ENCODE measurements at regions not wholly inside any gene's neighbourhood (a gene's known extent, or its start where the extent isn't known, plus 50 kb on each side); places are given as distances from the start of the nearest gene placed in this dataset.

DNA sequence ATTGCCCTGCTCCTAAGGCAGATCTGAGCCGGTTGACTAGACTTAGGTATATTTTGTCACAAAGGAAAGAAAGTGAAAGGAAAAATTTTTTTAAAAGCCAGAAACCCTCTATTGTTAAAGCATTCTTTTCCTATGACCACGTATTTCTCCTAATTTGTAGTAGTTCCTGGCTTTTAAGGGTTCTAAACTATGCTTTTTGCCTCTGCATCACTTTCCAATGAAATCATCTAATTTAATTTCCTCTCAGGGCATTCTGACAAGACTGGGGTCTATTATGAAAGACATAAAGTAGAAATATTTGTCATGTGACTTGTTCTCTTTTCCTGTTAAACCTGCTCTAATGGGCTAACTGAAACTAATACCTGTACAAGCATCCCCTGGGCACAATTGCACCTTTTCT lies 233.0 kb upstream of the PRR20A start:
- no peaks in the 10 kb centered on the region for H3K9me3 ChIP-seq
- 53 to 55% methylated on average over 2 of the region's 2 CpGs for WGBS, 2 donors
- no peaks in the 10 kb centered on the region for H3K27me3 ChIP-seq
- TF ChIP-seq EP300 (IDR thresholded peaks at IDR 0.05) (no peak), CTCF (IDR thresholded peaks at IDR 0.05) (no peak), POLR2A (IDR thresholded peaks at IDR 0.05) (no peak), POLR2AphosphoS5 (IDR thresholded peaks at IDR 0.05) (no peak)
- no peak overlapping the region for H3K4me3 ChIP-seq
- no peaks in the 10 kb centered on the region for H3K4me1 ChIP-seq
- DNase-seq (no peak), ATAC-seq (ENCODE audit: low FRiP score in 2 of 2) (no peak)
- H3K36me3 ChIP-seq, result no peaks in the 10 kb centered on the region
- no peak overlapping the region for H3K27ac ChIP-seq

- H3K4me1 ChIP-seq, result no peaks in the 10 kb centered on the region
- no peaks in the 10 kb centered on the region for H3K27me3 ChIP-seq
- TF ChIP-seq EP300 (IDR thresholded peaks at IDR 0.05) (no peak), CTCF (IDR thresholded peaks at IDR 0.05) (no peak), POLR2AphosphoS5 (IDR thresholded peaks at IDR 0.05) (no peak), POLR2A (IDR thresholded peaks at IDR 0.05) (no peak)
- H3K36me3 ChIP-seq, result no peaks in the 10 kb centered on the region
- H3K4me3 ChIP-seq, result no peak overlapping the region
- ATAC-seq (ENCODE audit: low FRiP score in 2 of 2) (no peak), DNase-seq (peak in 1 of 2 donors; percentile 50)
- WGBS, 2 donors, result 93 to 95% methylated on average over 19 to 30 of the region's 30 CpGs
- H3K27ac ChIP-seq, result no peak overlapping the region
- H3K9me3 ChIP-seq, result no peaks in the 10 kb centered on the region
Observed at GRCh38 chr13:56909896-56910600, 230.7 kb upstream of the PRR20A start.

DNA sequence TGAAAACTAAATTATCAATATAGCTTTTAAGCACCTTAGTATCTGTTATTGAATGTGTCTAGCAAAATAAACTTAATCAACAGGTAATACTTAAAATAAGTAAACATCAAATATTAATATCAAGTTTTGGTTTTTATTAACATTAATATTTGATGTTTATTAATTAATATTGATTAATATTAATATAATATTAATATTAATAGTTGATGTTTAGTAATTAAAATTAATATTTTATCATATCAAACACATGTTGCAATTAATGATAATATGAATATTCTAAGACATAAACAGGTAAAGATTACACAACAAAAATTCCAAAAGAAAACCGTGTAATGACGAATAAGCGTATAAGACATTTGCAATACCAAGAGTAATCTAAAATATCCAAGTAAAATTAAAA lies 222.8 kb upstream of the PRR20A start:
- no peak for ATAC-seq (ENCODE audit: low FRiP score in 2 of 2)
- no peaks in the 10 kb centered on the region for H3K27me3 ChIP-seq
- no peak overlapping the region for H3K4me3 ChIP-seq
- DNase-seq, result no peak
- no peaks in the 10 kb centered on the region for H3K4me1 ChIP-seq
- no peaks in the 10 kb centered on the region for H3K36me3 ChIP-seq
- TF ChIP-seq POLR2A (IDR thresholded peaks at IDR 0.05) (no peak), EP300 (IDR thresholded peaks at IDR 0.05) (no peak), POLR2AphosphoS5 (IDR thresholded peaks at IDR 0.05) (no peak), CTCF (IDR thresholded peaks at IDR 0.05) (no peak)
- no peaks in the 10 kb centered on the region for H3K9me3 ChIP-seq
- 95 to 99% methylated on average over 3 of the region's 3 CpGs for WGBS, 2 donors
- H3K27ac ChIP-seq, result no peak overlapping the region

GRCh38 chr13:56923626-56924140 lies 217.0 kb upstream of the PRR20A start:
- ATAC-seq (ENCODE audit: low FRiP score in 2 of 2) (no peak), DNase-seq (no peak)
- H3K4me3 ChIP-seq, result no peak overlapping the region
- 87 to 88% methylated on average over 2 of the region's 2 CpGs for WGBS, 2 donors
- H3K27ac ChIP-seq, result no peak overlapping the region
- no peaks in the 10 kb centered on the region for H3K36me3 ChIP-seq
- H3K27me3 ChIP-seq, result no peaks in the 10 kb centered on the region
- H3K9me3 ChIP-seq, result no peaks in the 10 kb centered on the region
- TF ChIP-seq EP300 (IDR thresholded peaks at IDR 0.05), result no peak
- no peak for TF ChIP-seq POLR2AphosphoS5 (IDR thresholded peaks at IDR 0.05)
- TF ChIP-seq CTCF (IDR thresholded peaks at IDR 0.05), result no peak
- TF ChIP-seq POLR2A (IDR thresholded peaks at IDR 0.05), result no peak
- H3K4me1 ChIP-seq, result no peaks in the 10 kb centered on the region

GRCh38 chr13:56924401-56924800 lies 216.3 kb upstream of the PRR20A start:
- Histone ChIP-seq H3K36me3 (no peaks in the 10 kb centered on the region), H3K27ac (no peak overlapping the region), H3K4me3 (no peak overlapping the region), H3K27me3 (no peaks in the 10 kb centered on the region), H3K9me3 (no peaks in the 10 kb centered on the region), H3K4me1 (no peaks in the 10 kb centered on the region)
- DNase-seq (no peak), ATAC-seq (ENCODE audit: low FRiP score in 2 of 2) (no peak)
- TF ChIP-seq POLR2AphosphoS5 (IDR thresholded peaks at IDR 0.05) (no peak), EP300 (IDR thresholded peaks at IDR 0.05) (no peak), POLR2A (IDR thresholded peaks at IDR 0.05) (no peak), CTCF (IDR thresholded peaks at IDR 0.05) (no peak)
- WGBS, 2 donors, result 64 to 68% methylated on average over 2 of the region's 2 CpGs
